Mesothelial cell of epicardium (in vitro differentiated cells): ENCODE measurements at regions not wholly inside any gene's neighbourhood (a gene's known extent, or its start where the extent isn't known, plus 50 kb on each side); places are given as distances from the start of the nearest gene placed in this dataset.

Experiments used
- DNase-seq, 2 experiments: peaks; one replicate each; pipeline ENCODE4 v3.0.0; 2021; ENCODE audit warnings: low spot score in 2 of 2; ENCODE audit not compliant: unreplicated experiment in 2 of 2
- H3K27ac Mint-ChIP-seq: 2 replicates; pipeline ENCODE4 v1.8.0; 2021; ENCODE audit warnings: mixed read lengths
- H3K27me3 Mint-ChIP-seq: 2 replicates; pipeline ENCODE4 v1.8.0; 2021; ENCODE audit warnings: low read depth, mixed read lengths
- H3K36me3 Mint-ChIP-seq: 2 replicates; pipeline ENCODE4 v1.8.0; 2021; ENCODE audit warnings: mixed read lengths
- H3K4me1 Mint-ChIP-seq: 2 replicates; pipeline ENCODE4 v1.8.0; 2021; ENCODE audit warnings: mixed read lengths
- H3K4me3 Mint-ChIP-seq: 2 replicates; pipeline ENCODE4 v1.8.0; 2021; ENCODE audit warnings: mild to moderate bottlenecking, moderate library complexity, mixed read lengths
- H3K9me3 Mint-ChIP-seq: 2 replicates; pipeline ENCODE4 v1.8.0; 2021; ENCODE audit warnings: mixed read lengths
- TF ChIP-seq, protein P1 (sequence below): fragments of 200-600 bp; sonication (generic); IDR thresholded peaks from one replicate; pipeline ENCODE4 v1.5.0; 2021; ENCODE audit warnings: antibody characterized with exemption; ENCODE audit not compliant: unreplicated experiment

- H3K27ac Mint-ChIP-seq: no peak overlapping the region
- H3K4me3 Mint-ChIP-seq: no peak overlapping the region
- H3K9me3 Mint-ChIP-seq: no peaks in the 10 kb centered on the region
- H3K36me3 Mint-ChIP-seq: no peaks in the 10 kb centered on the region
- peaks cover 1% of the 10 kb centered on the region for H3K4me1 Mint-ChIP-seq
- TF ChIP-seq, protein P1, sequence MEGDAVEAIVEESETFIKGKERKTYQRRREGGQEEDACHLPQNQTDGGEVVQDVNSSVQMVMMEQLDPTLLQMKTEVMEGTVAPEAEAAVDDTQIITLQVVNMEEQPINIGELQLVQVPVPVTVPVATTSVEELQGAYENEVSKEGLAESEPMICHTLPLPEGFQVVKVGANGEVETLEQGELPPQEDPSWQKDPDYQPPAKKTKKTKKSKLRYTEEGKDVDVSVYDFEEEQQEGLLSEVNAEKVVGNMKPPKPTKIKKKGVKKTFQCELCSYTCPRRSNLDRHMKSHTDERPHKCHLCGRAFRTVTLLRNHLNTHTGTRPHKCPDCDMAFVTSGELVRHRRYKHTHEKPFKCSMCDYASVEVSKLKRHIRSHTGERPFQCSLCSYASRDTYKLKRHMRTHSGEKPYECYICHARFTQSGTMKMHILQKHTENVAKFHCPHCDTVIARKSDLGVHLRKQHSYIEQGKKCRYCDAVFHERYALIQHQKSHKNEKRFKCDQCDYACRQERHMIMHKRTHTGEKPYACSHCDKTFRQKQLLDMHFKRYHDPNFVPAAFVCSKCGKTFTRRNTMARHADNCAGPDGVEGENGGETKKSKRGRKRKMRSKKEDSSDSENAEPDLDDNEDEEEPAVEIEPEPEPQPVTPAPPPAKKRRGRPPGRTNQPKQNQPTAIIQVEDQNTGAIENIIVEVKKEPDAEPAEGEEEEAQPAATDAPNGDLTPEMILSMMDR: no peak
- DNase-seq: no peak
- no peaks in the 10 kb centered on the region for H3K27me3 Mint-ChIP-seq
Observed at GRCh38 chr6:97396880-97397279, 113.9 kb upstream of the MMS22L start.

- H3K9me3 Mint-ChIP-seq: peaks cover 5% of the 10 kb centered on the region
- H3K27me3 Mint-ChIP-seq: no peaks in the 10 kb centered on the region
- no peaks in the 10 kb centered on the region for H3K36me3 Mint-ChIP-seq
- no peak overlapping the region for H3K4me3 Mint-ChIP-seq
- DNase-seq: no peak
- no peaks in the 10 kb centered on the region for H3K4me1 Mint-ChIP-seq
- H3K27ac Mint-ChIP-seq: no peak overlapping the region
- TF ChIP-seq, protein P1: no peak
Observed at GRCh38 chr6:97399208-97399607, 116.2 kb upstream of the MMS22L start.

DNA sequence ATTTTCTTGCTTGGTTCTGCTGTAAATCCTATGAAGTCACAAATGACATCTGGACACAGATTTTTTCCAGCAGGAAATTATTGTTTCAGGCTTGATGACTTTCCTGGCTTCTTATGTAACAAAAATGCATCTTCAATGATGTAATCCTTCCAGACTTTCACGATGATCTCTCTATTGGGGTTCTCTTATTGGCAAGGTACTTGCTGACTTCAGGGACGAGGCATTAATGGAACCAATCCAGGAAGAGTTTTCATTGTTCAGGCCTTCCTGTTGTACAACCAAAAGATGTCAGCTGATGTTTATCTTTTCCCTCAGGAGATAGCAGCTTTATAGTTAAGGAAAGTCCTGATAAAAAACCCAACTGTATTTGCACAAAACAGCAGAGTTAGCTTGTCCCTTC lies 118.5 kb upstream of the MMS22L start:
- no peaks in the 10 kb centered on the region for H3K27me3 Mint-ChIP-seq
- no peak for DNase-seq
- H3K36me3 Mint-ChIP-seq: no peaks in the 10 kb centered on the region
- no peak overlapping the region for H3K4me3 Mint-ChIP-seq
- peak overlapping the region; percentile 32 for H3K27ac Mint-ChIP-seq
- peaks cover 5% of the 10 kb centered on the region for H3K9me3 Mint-ChIP-seq
- TF ChIP-seq, protein P1: no peak
- no peaks in the 10 kb centered on the region for H3K4me1 Mint-ChIP-seq

- Mint-ChIP-seq H3K4me3 (no peak overlapping the region), H3K9me3 (peaks cover 5% of the 10 kb centered on the region), H3K36me3 (no peaks in the 10 kb centered on the region), H3K27me3 (no peaks in the 10 kb centered on the region), H3K27ac (no peak overlapping the region), H3K4me1 (no peaks in the 10 kb centered on the region)
- DNase-seq: no peak
- TF ChIP-seq, protein P1: no peak
Observed at GRCh38 chr6:97405818-97406409, 122.9 kb upstream of the MMS22L start.

GRCh38 chr6:97406633-97407032 lies 123.6 kb upstream of the MMS22L start:
- TF ChIP-seq, protein P1: no peak
- no peak for DNase-seq
- Mint-ChIP-seq H3K4me3 (no peak overlapping the region), H3K27ac (no peak overlapping the region), H3K4me1 (no peaks in the 10 kb centered on the region), H3K27me3 (no peaks in the 10 kb centered on the region), H3K9me3 (peaks cover 5% of the 10 kb centered on the region), H3K36me3 (no peaks in the 10 kb centered on the region)

GRCh38 chr6:97411610-97412009 lies 128.6 kb upstream of the MMS22L start:
- DNase-seq: no peak
- peaks cover 5% of the 10 kb centered on the region for H3K9me3 Mint-ChIP-seq
- H3K36me3 Mint-ChIP-seq: no peaks in the 10 kb centered on the region
- H3K4me1 Mint-ChIP-seq: no peaks in the 10 kb centered on the region
- H3K4me3 Mint-ChIP-seq: no peak overlapping the region
- TF ChIP-seq, protein P1: no peak
- H3K27ac Mint-ChIP-seq: no peak overlapping the region
- H3K27me3 Mint-ChIP-seq: peaks cover 2% of the 10 kb centered on the region
